GM18519 (cell line): ENCODE measurements at regions not wholly inside any gene's neighbourhood (a gene's known extent, or its start where the extent isn't known, plus 50 kb on each side); places are given as distances from the start of the nearest gene placed in this dataset.
A peak's percentile ranks its signal among the peaks of the same experiment; 100 is the strongest.

Experiments used
- ATAC-seq: cut with Tn5 transposase; IDR thresholded peaks from one replicate; pipeline ENCODE4 v1.9.1; 2021; ENCODE audit warnings: mild to moderate bottlenecking, moderate library complexity; ENCODE audit not compliant: unreplicated experiment, low FRiP score

DNA sequence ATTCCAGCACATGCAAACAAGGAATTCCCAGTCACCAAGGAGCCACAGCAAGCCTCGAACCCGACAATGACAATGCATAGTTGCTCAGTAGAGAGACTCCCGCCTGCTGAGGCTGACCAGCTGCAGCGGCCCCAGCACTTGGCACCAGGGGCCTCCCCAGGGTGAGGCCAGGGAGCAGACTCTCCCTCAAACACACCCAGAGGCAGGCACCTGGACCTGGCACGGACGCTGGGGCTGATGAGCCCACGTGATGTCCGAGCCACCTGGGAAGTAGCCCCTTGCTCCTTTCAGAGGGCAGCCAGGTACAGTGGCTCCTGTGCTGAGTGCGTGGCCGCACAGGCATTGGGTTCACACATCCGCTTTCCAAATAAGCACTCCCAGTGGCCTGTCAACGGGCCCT, 315.9 kb upstream of the TGFBR2 start:
- no peak for ATAC-seq

DNA sequence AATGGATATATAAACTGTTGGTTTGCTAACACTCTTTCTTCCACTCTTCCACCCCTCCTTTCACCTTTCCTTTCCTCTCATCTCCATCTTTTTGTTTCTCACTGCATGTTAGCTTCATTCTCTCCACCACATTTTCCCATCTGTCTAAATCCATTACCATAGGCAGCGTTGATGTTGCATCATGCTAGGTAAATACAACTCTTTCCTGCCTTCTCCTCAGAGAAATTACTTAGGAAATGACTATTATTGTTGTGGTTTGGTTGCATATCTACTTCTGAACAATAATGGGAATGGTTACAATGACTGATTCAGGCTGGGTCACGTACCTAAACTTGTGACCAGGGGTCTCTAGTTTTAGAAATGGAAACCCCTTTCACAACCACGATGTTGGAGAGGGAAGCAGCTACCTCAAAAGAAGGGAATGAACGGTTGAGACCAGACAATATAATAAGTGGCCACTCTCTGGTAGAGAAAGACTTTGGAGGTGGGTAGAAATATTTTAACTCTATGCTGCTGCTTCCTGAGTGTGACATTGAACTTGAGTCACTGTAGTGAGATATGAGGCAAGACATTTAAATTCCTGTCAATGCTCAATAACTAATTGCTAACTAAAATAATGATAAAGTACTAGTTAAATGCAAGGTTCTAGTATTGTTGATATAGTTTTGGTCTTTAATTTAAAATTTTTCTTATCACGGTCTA, 314.1 kb upstream of the TGFBR2 start:
- no peak for ATAC-seq

DNA sequence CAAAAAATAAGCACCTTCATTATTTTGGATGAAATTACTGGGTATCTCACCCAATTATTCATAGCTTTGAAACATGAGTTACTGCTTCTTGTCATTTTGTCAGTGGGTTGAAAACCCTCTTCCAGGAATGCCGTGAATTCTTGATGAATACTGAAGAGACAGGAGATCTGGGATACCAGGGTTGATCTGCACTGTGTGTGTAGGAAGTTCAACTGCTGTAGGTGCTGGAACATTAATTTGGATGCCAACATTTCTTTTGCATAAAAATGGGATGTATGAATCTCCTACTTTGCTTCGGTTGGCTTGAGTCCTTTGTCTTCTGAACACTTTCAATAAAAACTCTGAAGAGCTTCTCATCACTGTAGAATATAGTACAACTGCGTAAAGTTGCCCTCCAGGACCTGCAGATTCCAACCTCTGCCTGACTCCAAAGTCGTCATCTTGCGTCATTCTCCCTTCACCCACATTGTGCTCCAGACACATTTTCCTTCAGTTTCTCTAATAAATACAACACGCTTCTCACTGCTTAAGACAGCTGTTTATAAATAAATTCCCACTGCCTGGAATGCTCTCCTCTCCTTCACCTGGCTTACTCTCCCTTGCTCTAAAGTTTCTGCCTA, 312.7 kb upstream of the TGFBR2 start:
- ATAC-seq, result no peak

DNA sequence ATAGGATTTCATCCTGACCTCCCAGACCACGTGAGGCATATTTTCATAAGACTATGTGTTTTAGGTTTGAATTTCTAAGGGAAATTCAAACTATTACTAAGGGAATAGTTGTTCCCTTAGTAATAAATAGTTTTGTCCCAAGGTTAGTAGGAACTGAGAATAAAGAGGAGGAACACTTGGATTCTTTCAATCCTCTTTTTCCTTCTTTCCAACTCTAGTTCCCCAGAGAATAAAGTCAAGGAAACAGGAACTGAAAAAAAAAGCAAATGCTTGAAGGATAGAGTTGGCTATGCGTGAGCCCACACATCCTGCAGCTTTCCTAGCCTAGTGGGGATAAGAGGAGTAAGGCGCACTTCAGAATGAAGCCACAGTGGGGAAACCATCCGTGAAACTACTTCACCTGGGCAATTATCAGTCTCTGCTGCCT, 312.1 kb upstream of the TGFBR2 start:
- ATAC-seq, result no peak

DNA sequence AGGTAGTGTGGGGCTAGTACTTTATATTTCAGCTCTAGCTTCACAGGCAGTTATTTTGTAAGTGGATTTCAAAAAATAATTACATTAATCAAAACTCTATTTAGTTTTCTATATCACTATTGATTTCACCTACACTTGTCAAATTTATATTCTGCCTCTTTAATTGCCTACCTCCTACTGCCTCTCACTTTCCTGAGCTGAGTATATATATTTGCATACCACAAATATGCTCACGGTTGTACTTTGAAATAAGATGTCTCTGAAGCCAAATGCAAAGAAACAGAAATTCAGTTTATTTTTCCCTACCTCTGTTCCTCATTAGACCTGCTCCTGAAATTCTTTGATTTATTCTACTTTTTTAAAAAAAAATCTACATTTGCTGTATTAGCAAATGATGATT, 309.3 kb upstream of the TGFBR2 start:
- peak; percentile 56 for ATAC-seq

DNA sequence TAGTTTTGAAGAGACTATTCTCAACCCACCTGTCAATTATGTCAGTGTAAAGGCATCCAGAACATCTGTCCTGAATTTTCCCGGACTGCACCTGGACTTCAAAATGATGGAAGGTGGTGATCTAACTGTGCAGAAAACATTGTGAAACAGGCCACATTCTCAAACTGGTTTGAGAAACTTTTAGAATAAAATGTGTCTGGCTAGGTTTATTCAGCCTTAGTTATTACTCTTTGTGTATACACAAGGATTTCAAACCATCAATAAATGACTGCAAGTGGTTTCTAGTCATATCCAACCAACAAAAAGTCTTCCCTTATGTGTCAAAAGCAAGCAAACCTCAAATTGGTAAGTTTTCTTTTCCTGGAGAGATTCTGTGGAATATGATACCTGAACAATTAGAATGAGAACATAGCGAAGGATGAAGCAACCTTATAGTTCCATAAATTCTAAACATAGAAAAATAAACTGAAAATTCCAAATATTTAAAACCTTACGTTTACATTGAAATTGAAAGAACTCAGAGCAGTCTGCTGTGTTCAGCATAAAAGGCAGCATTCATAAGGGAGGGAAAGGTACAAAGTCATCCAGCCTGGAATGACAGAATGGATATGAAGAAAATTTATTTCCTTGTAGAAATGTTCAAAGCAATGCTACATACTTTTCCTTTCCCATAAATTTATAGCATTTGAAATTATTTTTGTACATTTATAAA, 306.6 kb upstream of the TGFBR2 start:
- ATAC-seq, result no peak

DNA sequence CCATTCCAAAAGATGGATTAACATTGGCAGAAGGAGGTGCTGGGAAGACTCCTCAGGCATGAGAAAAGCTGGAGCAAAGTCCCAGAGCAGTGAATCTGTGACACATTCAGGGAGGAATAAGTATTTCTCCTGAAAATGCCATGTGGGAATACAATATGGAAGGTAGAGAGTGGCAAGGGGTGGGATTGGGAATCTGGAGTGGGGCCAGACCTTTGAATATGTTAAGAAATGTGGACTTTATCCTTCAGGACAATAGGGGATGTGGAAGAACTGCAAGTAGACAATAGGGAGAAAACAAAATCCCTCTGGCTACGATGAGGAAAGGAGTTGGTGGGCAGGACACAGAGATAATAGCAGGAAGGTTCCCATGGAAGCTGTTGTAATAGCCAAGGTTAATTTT, 305.6 kb upstream of the TGFBR2 start:
- no peak for ATAC-seq

DNA sequence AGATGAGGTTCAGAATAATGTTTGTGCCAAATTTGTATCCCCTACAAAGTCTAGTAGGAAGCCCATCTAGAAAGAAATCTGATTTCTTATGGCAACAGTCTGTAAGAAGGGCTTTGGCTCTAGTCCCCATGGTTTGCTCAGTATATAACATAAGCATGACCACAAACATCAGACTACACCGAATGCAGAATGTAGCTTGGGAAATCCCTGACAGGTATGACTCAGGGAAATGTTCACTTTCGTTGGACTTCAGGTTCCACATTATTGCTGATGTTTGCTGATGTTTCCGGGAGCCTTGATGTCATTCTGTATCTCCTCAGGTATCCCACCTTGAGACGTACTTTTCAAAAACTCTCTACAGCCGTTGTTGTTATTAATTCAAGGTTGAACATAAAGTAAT, 304.4 kb upstream of the TGFBR2 start:
- peak; percentile 55 for ATAC-seq

DNA sequence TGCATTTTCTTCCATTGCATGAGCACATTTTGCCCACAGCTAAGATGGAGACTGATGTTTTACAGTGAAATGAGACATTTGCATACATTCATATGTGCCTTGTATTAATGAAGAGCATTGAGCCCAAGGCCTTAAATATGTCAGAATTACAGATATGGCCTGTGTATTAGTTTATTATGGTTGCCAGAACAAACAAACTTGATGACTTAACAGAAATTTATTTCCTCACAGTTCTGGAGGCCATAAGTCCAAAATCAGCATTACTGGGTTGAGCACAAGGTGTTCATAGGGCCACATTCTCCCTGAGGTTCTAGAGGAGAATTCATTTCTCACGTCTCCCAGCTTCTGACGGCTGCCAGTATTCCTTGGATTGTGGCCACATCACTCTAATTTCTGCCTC, 302.6 kb upstream of the TGFBR2 start:
- no peak for ATAC-seq

DNA sequence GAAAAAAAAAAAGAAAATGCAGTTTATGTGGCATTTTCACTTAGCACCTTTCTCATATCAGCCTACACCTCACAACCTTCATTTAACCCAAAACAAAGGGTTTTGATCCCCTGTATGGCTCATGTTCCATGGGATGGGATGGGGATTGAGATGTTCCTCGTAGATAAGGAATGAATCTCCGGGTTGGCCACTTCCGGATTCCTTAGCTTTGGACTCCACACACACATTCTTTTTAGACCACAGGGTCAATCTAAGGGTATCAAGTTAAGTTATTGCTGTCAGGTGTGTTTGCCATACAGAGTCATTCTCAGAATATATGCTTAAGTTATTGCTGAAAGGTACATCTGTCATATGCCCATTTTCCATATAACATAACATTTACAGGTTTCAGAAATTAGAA, 301.4 kb upstream of the TGFBR2 start:
- no peak for ATAC-seq

DNA sequence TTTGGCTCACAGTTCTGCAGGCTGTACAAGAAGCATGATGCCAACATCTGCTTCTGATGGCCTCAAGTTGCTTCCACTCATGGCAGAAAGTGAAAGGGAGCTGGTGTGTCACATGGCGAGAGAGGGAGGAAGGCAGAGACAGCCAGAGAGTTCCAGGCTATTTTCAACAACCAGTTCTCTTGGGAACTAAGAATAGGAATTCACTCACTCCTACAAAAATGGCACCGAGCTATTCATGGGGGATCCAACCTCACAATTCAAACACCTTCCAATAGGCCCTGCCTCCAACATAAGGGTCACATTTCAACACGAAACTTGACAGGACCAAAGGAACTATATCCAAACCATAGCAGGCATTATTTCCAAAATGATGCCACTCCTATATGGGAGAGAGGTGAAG, 299.5 kb upstream of the TGFBR2 start:
- ATAC-seq, result no peak

DNA sequence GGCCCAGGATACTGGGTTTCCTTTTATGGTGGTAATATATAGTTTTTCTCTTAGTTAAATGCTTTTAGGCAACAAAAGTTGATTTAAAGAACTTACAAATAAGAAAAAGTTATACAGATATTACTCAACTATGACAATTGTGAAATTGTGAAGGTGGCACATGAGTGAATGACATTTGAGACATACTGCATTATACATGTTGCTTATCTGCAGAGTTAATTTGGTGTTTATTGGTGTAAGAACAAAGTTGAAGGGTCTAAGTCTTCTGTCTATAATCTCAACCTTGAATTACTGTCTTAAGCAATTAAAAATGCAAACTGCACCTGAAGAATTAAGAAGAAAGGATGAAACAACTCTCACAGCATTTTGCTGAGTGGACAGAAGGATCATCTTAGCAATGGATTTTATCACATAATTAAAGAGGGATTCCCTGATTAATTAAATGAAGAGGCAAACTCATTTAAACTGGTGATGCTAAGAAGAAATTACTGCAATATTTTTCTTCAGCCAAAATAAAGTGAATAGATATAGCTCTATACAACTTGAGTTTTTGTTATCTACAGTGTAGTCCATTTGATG, 298.9 kb upstream of the TGFBR2 start:
- ATAC-seq, result no peak

DNA sequence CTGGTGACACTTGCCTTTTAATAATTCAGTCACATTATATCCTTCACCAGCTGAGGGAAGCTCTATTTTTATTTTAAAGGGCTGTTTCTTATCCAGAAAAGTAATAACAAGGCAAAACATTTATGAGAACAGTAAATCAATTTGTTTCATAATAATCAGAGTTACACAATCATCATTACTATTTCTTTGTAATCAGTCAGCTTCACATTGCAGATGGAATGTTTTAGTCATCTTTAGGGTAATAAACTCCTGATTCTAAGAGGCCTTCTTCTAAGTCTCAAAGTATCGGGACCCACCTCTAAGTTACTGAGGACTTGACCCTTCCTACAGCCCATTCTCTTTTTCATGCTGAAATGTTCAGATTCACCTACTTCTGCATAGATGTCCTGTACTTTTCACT, 298.3 kb upstream of the TGFBR2 start:
- no peak for ATAC-seq

DNA sequence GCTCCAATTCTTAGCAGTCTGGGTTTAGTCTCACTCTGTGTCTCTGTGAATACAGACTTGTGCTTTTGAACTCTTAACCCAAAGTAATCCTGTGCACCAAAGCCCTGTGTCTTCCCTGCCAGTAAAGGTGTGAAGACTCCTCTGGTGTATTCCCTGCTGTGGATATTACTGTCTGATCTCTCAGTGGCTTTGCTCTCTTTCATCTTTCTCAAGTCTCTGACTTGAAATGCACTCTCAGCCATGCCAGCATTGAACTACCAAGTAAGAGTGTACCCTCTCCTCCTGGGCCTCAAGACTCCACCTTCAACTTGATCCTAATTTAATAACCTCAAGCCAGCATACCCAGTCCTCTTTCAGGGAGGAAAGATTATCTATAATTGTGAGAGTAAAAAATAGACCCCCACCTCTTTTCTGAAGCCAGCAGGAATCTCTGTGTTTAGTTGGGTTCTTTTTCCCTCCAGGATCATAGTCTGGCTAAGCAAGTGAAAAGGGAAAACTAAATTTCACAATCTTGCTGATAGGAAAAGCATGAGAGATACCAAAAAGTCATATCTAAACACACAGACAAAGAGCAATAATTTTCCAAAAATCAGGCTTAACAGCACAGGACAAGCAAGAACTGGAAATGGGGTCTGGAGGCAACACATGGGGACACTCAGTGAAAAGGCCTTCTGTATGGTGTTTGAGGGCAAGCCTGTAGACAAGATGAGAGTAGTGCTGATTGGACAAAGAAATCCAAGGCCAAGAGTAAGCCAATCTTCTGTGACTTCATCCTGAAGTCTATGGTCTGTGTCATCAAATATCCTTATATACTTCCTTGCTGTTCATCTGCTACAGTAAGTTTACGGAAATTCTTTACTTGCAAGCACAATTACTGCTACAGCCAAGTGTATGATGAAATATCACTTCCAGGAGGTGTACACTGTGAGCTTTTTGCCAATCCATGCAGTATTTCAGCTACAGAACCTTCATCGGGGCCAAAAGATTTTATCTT, 296.1 kb upstream of the TGFBR2 start:
- ATAC-seq, result no peak

DNA sequence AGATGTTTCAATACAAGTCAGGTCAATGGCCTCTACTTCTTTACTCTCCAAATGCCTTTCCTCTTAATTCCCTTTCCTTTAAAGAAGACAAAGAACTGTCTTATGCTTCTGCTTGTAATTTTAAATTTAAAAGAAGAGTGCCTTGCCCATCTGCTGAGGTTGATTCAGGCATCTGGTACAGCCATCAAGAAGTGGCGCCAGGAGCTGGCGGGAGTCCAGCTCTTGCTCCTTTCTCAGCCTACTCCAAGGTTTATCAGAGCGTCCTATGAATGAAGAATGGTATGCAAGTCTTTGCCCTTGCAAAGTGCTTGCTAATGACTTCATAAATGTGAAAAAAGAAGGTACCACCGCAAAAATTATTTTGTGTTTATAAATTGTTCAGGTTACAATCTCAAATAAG, 294.6 kb upstream of the TGFBR2 start:
- no peak for ATAC-seq

DNA sequence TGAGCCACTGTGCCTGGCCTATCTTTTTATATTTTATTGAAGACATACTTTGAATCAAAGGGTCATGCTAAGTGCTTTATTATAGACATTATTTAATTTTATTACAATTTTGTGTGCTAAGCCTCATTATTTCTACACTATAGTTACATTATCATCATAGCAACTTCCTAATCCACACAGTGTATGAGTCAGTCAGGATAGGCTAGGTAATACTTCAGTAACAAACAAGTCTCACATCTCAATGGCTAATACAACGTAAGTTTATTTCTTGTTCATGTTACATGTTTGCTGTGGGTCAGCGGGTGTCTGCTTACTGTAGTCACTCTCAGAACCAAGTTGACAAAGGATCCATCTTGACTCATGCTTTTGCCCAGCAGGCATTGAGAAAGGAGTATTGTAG, 292.6 kb upstream of the TGFBR2 start:
- no peak for ATAC-seq

DNA sequence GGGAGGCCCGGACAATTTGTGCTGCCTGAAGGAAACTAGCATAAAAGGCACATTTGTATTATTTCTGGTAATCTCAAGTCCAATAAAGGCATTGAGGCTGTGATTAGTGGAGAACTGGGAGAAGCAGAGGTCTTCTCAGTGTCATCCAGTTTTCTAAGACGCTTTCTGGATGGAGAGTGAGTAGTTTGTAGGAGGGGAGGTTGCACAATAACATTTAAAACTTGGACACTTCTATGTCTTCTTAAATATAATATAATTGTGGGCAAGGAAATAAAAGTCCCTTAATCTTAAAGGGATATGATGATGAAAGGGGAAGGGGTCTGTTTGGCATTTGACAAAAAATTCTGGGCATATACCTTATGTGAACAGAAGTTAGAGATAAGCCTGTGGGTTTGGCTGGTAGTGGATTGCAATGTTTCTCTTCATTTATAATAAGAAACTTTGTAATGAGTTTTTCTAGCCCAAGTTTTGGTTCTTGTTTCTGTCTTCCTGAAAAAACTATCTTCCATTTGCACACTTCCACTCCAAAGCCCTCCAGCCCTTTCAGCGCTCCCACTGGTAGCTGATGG, 291.6 kb upstream of the TGFBR2 start:
- ATAC-seq, result no peak

DNA sequence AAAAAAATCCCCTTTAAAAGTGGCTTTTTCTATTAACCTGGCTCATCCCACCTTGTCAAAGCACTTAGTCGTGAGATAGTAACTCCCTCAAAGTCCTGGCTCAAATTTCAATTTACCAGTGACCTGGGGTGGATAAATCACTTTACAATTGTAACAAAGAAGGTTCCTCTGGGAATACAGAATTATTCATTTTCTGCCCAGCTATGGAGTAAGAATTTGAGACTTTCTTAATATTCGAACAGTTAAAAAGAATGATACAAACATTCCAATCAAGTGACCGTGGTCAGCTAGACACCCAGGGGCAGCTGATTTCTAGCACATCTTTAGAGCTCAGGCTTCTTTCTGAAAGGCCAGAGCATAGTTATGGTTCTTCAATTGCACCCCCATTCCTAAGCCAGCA, 291.0 kb upstream of the TGFBR2 start:
- ATAC-seq, result no peak

DNA sequence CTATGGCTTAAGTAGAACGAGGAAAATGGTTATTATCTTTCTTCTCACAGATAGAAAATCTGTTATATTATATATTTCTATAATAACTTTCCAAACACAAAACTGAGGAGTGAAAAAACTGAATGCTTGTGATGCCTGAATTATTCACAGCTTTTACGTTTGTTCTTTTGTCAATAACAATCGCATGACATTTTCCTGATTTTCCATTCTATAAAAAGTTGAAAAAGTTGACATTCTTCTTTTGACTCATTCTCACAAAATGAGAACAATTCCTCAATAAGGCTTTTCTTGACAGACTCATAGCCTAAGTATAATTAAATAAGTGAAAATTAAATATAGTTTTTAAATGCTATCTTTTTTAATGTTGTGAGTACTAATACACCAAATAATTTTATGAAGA, 288.8 kb upstream of the TGFBR2 start:
- ATAC-seq, result no peak

DNA sequence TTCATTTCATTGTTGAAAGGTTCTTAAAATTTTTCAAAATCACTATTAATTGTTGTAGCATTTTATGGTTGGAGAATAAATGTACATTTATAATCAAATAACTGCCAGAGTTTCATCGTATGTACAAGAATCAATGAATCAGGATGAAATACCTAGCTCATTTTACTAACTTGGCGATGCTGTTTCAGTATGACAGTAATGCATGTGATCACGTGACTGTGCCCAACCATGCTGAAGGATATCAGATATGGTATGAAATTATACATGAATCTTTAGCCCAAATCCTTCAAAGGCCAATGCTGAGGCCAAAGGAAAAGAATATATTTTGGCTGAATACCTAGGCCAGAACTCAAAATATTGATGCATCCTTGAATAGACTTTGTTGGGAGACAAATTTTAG, 288.3 kb upstream of the TGFBR2 start:
- ATAC-seq, result no peak
